ENCODE measurements at regions not wholly inside any gene's neighbourhood (a gene's known extent, or its start where the extent isn't known, plus 50 kb on each side); places are given as distances from the start of the nearest gene placed in this dataset.

- H3K4me3 ChIP-seq = no peak overlapping the region
- H3K4me1 ChIP-seq (replicated peaks) = peaks cover 31% of the 10 kb centered on the region
- no peaks in the 10 kb centered on the region for H3K27me3 ChIP-seq (replicated peaks)
- H3K27ac ChIP-seq = no peak overlapping the region
- no peak for DNase-seq (ENCODE audit: low read depth in 1 of 2, low spot score in 2 of 2)
- H3K9me3 ChIP-seq (replicated peaks) = no peaks in the 10 kb centered on the region
- no peaks in the 10 kb centered on the region for H3K36me3 ChIP-seq
These were observed 318.4 kb downstream of the PSAT1 start for GRCh38 chr9:78615372-78615771.

DNA sequence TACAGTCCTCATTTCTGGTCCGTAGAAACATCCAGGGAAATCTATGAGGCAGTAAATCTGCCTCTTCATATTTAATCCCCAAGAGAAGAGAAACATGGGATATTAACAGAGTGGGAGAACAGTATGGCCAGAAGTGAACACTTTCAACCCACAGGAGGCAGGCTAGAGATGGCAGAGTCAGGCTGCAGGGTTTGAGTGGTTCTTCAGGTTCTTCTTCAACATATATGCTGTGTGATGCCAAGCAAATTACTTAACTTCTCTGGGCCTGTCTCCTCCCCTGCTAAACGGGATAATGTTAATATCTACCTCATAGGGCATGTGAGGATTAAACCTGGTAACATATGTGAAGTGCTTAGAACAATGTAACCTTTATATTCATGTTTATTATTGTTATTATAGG, 321.8 kb downstream of the PSAT1 start:
- H3K4me1 ChIP-seq (replicated peaks) = peaks cover 17% of the 10 kb centered on the region
- H3K27ac ChIP-seq = no peak overlapping the region
- H3K27me3 ChIP-seq (replicated peaks) = no peaks in the 10 kb centered on the region

DNA sequence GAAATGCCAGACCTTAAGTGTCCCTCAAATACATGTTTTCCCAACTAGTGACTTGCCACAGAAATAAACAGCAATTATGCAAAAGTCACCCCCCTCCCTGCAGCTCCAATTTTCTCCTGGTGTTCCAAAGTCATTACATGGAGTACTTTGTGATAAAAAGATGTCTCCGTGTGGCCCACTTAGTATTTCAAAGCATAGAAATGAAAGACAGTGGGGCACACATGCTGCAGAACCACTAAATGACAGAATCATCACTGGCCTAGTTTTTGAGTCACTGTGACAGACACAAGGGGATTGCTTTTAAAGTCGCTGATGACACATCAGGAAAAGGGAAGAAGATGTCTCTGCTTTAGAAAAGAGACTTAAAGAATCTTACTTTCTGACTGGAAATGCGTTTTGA, 323.4 kb downstream of the PSAT1 start:
- no peaks in the 10 kb centered on the region for H3K27me3 ChIP-seq (replicated peaks)
- H3K4me3 ChIP-seq = no peak overlapping the region
- H3K36me3 ChIP-seq = no peaks in the 10 kb centered on the region
- peaks cover 17% of the 10 kb centered on the region for H3K4me1 ChIP-seq (replicated peaks)
- DNase-seq (ENCODE audit: low read depth in 1 of 2, low spot score in 2 of 2) = peak in 1 of 2 experiments; percentile 22
- H3K9me3 ChIP-seq (replicated peaks) = no peaks in the 10 kb centered on the region
- H3K27ac ChIP-seq = peak overlapping the region; percentile 37

More for the DNA sequence above, 321.8 kb downstream of the PSAT1 start:
- Histone ChIP-seq H3K9me3 (replicated peaks) (no peaks in the 10 kb centered on the region), H3K36me3 (no peaks in the 10 kb centered on the region), H3K4me3 (no peak overlapping the region)
- no peak for DNase-seq (ENCODE audit: low read depth in 1 of 2, low spot score in 2 of 2)

GRCh38 chr9:78620764-78621163, 323.8 kb downstream of the PSAT1 start:
- Histone ChIP-seq H3K27ac (peak overlapping the region; percentile 37), H3K4me1 (replicated peaks) (peaks cover 17% of the 10 kb centered on the region), H3K27me3 (replicated peaks) (no peaks in the 10 kb centered on the region), H3K9me3 (replicated peaks) (no peaks in the 10 kb centered on the region), H3K4me3 (no peak overlapping the region), H3K36me3 (no peaks in the 10 kb centered on the region)
- DNase-seq (ENCODE audit: low read depth in 1 of 2, low spot score in 2 of 2) = peak in 1 of 2 experiments; percentile 23

DNA sequence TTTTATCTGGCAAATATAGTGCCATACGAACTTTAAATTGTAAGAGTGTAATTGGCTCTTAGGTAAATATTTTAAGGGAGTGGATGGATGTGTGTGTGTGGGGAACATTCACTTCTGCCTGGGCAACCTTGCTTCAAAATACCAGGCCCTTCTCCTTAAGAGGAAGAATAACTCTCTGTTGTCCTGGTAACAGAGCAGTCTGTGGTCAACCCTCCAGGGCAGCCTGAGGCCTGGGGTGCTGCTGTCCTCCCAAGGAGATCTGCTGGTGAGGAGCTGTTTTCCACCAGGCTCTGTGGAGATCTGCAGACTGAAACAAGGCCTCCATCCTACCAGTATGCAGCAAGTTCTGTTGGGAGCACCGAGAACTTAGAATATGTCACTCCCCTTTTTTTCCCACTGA, 325.2 kb downstream of the PSAT1 start:
- Histone ChIP-seq H3K27ac (no peak overlapping the region), H3K36me3 (no peaks in the 10 kb centered on the region), H3K4me3 (no peak overlapping the region), H3K27me3 (replicated peaks) (no peaks in the 10 kb centered on the region), H3K4me1 (replicated peaks) (peaks cover 17% of the 10 kb centered on the region), H3K9me3 (replicated peaks) (no peaks in the 10 kb centered on the region)
- DNase-seq (ENCODE audit: low read depth in 1 of 2, low spot score in 2 of 2) = no peak

DNA sequence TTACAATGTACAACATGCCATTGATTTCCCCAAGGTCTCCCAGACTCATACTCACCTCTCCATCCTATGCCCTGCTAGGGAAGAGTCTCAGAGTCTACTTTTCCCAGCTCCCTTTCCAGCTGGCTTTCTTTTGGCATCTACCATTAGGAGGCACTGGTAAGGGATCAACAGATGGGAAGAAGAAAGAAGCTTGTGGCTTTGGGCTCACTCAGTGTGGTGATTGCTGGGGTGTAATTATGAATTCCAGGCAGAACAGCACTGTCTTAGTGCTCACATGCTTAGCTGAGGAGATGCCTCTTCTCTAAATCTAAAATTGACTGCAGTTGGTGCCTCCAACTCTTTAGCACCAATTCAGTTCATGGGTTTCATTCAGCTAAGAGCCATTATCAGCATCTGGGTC, 330.0 kb downstream of the PSAT1 start:
- DNase-seq (ENCODE audit: low read depth in 1 of 2, low spot score in 2 of 2) = no peak
- no peaks in the 10 kb centered on the region for H3K9me3 ChIP-seq (replicated peaks)
- no peaks in the 10 kb centered on the region for H3K27me3 ChIP-seq (replicated peaks)
- H3K4me3 ChIP-seq = no peak overlapping the region
- H3K36me3 ChIP-seq = no peaks in the 10 kb centered on the region
- peaks cover 10% of the 10 kb centered on the region for H3K4me1 ChIP-seq (replicated peaks)
- no peak overlapping the region for H3K27ac ChIP-seq

GRCh38 chr9:78630966-78631365, 334.0 kb downstream of the PSAT1 start:
- H3K9me3 ChIP-seq (replicated peaks) = no peaks in the 10 kb centered on the region
- no peak overlapping the region for H3K27ac ChIP-seq
- H3K4me3 ChIP-seq = no peak overlapping the region
- no peaks in the 10 kb centered on the region for H3K27me3 ChIP-seq (replicated peaks)
- peaks cover 10% of the 10 kb centered on the region for H3K4me1 ChIP-seq (replicated peaks)
- DNase-seq (ENCODE audit: low read depth in 1 of 2, low spot score in 2 of 2) = no peak
- H3K36me3 ChIP-seq = no peaks in the 10 kb centered on the region

- H3K4me1 ChIP-seq (replicated peaks) = no peaks in the 10 kb centered on the region
- no peaks in the 10 kb centered on the region for H3K36me3 ChIP-seq
- H3K9me3 ChIP-seq (replicated peaks) = no peaks in the 10 kb centered on the region
- no peak for DNase-seq (ENCODE audit: low read depth in 1 of 2, low spot score in 2 of 2)
- H3K27me3 ChIP-seq (replicated peaks) = no peaks in the 10 kb centered on the region
- no peak overlapping the region for H3K27ac ChIP-seq
- no peak overlapping the region for H3K4me3 ChIP-seq
These were observed 343.8 kb downstream of the PSAT1 start for GRCh38 chr9:78640728-78641127.

DNA sequence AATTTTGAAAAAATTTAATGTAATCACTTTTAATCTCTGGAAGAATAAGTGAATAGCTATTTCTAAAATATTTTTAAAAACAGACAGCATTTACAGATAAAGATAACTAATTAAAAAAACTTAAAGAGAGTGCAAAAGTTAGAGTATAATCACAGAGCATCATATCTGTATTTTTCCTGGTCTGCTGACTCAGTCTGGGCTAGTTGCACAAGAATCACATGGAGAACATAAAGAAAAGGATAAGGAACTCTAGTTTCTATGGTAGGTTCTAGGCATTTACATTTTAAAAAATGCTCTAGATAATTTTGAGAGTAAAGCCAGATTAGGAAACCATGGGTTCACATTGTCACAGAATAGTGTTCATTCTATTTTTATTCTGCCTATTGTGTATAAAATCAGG, 347.4 kb downstream of the PSAT1 start:
- Histone ChIP-seq H3K36me3 (no peaks in the 10 kb centered on the region), H3K4me1 (replicated peaks) (no peaks in the 10 kb centered on the region), H3K4me3 (no peak overlapping the region), H3K27ac (no peak overlapping the region), H3K9me3 (replicated peaks) (no peaks in the 10 kb centered on the region), H3K27me3 (replicated peaks) (no peaks in the 10 kb centered on the region)
- DNase-seq (ENCODE audit: low read depth in 1 of 2, low spot score in 2 of 2) = no peak

- no peaks in the 10 kb centered on the region for H3K9me3 ChIP-seq (replicated peaks)
- no peak for DNase-seq (ENCODE audit: low read depth in 1 of 2, low spot score in 2 of 2)
- no peaks in the 10 kb centered on the region for H3K36me3 ChIP-seq
- H3K4me3 ChIP-seq = no peak overlapping the region
- no peaks in the 10 kb centered on the region for H3K4me1 ChIP-seq (replicated peaks)
- H3K27ac ChIP-seq = no peak overlapping the region
- H3K27me3 ChIP-seq (replicated peaks) = no peaks in the 10 kb centered on the region
These were observed 357.4 kb downstream of the PSAT1 start for GRCh38 chr9:78654324-78654723.

GRCh38 chr9:78663369-78663768, 366.4 kb downstream of the PSAT1 start:
- H3K27ac ChIP-seq = no peak overlapping the region
- peaks cover 4% of the 10 kb centered on the region; the same call in 1 of the 2 replicates for H3K4me1 ChIP-seq (replicated peaks)
- DNase-seq (ENCODE audit: low read depth in 1 of 2, low spot score in 2 of 2) = no peak
- H3K4me3 ChIP-seq = no peak overlapping the region
- no peaks in the 10 kb centered on the region for H3K36me3 ChIP-seq
- no peaks in the 10 kb centered on the region for H3K27me3 ChIP-seq (replicated peaks)
- H3K9me3 ChIP-seq (replicated peaks) = no peaks in the 10 kb centered on the region

- Histone ChIP-seq H3K4me3 (no peak overlapping the region), H3K27ac (no peak overlapping the region), H3K27me3 (replicated peaks) (no peaks in the 10 kb centered on the region), H3K4me1 (replicated peaks) (peaks cover 6% of the 10 kb centered on the region; the same call in 1 of the 2 replicates), H3K9me3 (replicated peaks) (no peaks in the 10 kb centered on the region), H3K36me3 (no peaks in the 10 kb centered on the region)
- peak in 1 of 2 experiments; percentile 14 for DNase-seq (ENCODE audit: low read depth in 1 of 2, low spot score in 2 of 2)
These were observed 367.4 kb downstream of the PSAT1 start for GRCh38 chr9:78664370-78664769.

DNA sequence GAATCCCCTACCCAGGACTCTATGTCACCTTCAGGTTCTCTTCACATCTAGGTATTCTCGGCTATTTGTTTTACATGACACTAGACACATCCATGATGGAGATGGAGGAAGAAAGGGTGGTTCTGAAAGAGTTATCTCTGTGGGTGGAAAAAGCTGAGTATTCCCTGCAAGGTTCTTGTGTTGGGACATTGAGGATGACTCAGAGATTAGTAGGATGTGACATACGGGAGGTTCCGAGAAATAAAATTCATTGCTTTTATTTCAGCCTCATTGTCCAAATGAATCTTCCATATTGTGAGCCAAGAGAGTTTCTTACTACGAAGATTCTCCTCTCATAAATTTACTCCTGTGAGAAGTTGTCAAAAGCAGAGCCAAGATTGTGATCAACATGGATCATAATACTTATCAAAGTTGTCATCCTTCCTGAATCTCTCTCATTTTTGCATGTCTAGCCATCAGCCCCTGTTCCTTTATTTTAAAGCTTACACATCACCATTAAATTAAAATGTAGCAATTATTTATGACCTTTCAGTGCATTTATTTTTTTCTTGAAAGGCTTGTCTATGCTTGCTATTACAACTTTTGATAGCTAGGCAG, 370.0 kb downstream of the PSAT1 start:
- Histone ChIP-seq H3K4me3 (no peak overlapping the region), H3K4me1 (replicated peaks) (peaks cover 6% of the 10 kb centered on the region; the same call in 1 of the 2 replicates), H3K36me3 (no peaks in the 10 kb centered on the region), H3K27ac (no peak overlapping the region), H3K27me3 (replicated peaks) (no peaks in the 10 kb centered on the region), H3K9me3 (replicated peaks) (no peaks in the 10 kb centered on the region)
- no peak for DNase-seq (ENCODE audit: low read depth in 1 of 2, low spot score in 2 of 2)

DNA sequence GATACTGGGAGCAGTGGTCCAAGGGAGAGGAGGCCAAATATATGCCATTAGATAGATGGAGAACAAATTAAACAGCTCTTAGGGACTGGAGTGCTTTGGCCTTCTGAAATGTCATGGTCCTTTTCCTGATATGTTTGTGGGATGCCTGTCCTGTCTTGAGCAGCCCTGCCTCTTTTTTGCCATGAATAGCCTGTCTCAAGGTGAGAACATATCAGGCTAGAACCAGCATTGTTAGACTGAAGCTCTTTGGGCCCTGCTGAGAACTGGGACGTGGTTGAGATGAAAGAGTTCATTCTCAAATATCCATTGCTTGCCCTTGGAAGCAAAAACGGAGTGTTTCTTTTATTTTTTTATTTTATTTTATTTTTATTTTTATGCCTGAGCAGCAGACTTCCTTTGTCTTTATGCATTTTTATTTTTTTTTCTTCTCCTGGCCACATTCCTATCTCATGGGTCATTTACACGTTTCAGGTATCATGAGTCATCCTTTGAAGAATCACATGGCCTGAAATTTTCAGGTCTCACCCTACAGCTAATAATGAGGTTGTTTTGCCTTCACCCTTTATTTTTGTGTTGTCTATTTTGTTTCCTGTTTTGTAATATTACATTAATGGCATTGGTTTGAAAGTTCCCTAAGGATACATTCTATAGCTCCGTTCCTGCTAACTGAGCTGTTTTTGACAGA, 371.4 kb downstream of the PSAT1 start:
- Histone ChIP-seq H3K4me3 (no peak overlapping the region), H3K27ac (no peak overlapping the region), H3K27me3 (replicated peaks) (no peaks in the 10 kb centered on the region), H3K9me3 (replicated peaks) (no peaks in the 10 kb centered on the region), H3K36me3 (no peaks in the 10 kb centered on the region), H3K4me1 (replicated peaks) (peaks cover 6% of the 10 kb centered on the region; the same call in 1 of the 2 replicates)
- DNase-seq (ENCODE audit: low read depth in 1 of 2, low spot score in 2 of 2) = peak in 1 of 2 experiments; percentile 14
